ENCODE measurements at regions not wholly inside any gene's neighbourhood (a gene's known extent, or its start where the extent isn't known, plus 50 kb on each side); places are given as distances from the start of the nearest gene placed in this dataset.

GRCh38 chr21:16492356-16492755 lies 762.6 kb downstream of the USP25 start:
- TF ChIP-seq CTCF (conservative IDR thresholded peaks at IDR 0.05) (no peak), ZFX (IDR thresholded peaks at IDR 0.05) (no peak)

All from C4-2B (cell line).